ENCODE measurements at regions not wholly inside any gene's neighbourhood (a gene's known extent, or its start where the extent isn't known, plus 50 kb on each side); places are given as distances from the start of the nearest gene placed in this dataset.

DNA sequence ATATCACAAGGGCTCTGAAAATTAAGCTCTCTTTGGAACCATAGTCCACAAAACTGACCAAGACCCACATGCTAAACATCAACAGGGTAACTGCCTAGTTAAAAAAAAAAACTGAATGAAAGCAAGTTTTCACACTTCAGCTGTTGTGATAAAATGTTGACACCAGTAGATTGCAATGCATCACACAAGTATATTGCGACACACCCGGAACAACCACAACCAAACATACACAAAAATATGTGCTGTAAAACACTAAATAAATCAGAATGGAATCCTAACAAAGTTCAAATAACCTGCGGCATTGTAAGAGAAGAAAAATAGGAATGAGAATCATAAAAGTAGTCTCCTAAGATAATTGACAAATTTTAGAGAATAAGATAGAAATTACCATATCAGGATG, 710.3 kb downstream of the AACS start:
- ChIA-PET CTCF (interaction anchor here (0.5 to 1.2 kb wide), 3 partner anchors 244 to 1467 kb away, joined by 3 to 7 read pairs (median 3); no protein-coding TSS in a partner anchor), POLR2A (interaction anchor here (0.6 to 1.4 kb wide), 2 partner anchors 12 to 611 kb away, joined by 4 read pairs; no protein-coding TSS in a partner anchor)
- Mint-ChIP-seq H3K27me3 (ENCODE audit: insufficient read depth, unreplicated experiment) (no peaks in the 10 kb centered on the region), H3K9me3 (ENCODE audit: unreplicated experiment) (peaks cover 7% of the 10 kb centered on the region), H3K27ac (ENCODE audit: low read depth, unreplicated experiment) (no peak overlapping the region), H3K4me3 (ENCODE audit: unreplicated experiment) (no peak overlapping the region), H3K36me3 (ENCODE audit: insufficient read depth, unreplicated experiment) (no peaks in the 10 kb centered on the region), H3K4me1 (ENCODE audit: insufficient read depth, unreplicated experiment) (no peaks in the 10 kb centered on the region)
- no TSS peak for BruUV-seq (replicated peaks)
- no peak for DNase-seq (ENCODE audit: unreplicated experiment)
- TF ChIP-seq, protein P1, sequence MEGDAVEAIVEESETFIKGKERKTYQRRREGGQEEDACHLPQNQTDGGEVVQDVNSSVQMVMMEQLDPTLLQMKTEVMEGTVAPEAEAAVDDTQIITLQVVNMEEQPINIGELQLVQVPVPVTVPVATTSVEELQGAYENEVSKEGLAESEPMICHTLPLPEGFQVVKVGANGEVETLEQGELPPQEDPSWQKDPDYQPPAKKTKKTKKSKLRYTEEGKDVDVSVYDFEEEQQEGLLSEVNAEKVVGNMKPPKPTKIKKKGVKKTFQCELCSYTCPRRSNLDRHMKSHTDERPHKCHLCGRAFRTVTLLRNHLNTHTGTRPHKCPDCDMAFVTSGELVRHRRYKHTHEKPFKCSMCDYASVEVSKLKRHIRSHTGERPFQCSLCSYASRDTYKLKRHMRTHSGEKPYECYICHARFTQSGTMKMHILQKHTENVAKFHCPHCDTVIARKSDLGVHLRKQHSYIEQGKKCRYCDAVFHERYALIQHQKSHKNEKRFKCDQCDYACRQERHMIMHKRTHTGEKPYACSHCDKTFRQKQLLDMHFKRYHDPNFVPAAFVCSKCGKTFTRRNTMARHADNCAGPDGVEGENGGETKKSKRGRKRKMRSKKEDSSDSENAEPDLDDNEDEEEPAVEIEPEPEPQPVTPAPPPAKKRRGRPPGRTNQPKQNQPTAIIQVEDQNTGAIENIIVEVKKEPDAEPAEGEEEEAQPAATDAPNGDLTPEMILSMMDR (IDR thresholded peaks at IDR 0.05; ENCODE audit: unreplicated experiment), result no peak
- intact Hi-C loops (cut with micrococcal nuclease), result no loop called here

DNA sequence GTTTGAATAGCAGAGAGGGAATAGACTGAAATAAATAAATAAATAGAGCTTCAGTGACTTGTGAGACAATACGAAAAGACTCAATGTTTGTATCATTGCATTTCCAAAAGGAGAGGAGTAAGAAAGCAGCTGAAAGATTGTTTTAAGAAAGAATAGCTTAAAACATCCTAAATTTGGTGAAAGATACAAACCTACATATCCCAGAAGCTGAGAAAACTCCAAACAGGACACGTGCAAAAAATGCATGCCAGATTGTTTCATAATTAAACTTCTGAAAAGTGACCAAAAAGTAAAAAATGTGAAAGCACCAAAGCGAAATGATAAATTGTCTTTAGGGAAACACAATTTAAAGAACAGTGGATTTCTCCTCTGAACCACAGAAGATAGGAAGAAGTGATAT, 711.0 kb downstream of the AACS start:
- no TSS peak for BruUV-seq (replicated peaks)
- H3K4me1 Mint-ChIP-seq (ENCODE audit: insufficient read depth, unreplicated experiment), result no peaks in the 10 kb centered on the region

DNA sequence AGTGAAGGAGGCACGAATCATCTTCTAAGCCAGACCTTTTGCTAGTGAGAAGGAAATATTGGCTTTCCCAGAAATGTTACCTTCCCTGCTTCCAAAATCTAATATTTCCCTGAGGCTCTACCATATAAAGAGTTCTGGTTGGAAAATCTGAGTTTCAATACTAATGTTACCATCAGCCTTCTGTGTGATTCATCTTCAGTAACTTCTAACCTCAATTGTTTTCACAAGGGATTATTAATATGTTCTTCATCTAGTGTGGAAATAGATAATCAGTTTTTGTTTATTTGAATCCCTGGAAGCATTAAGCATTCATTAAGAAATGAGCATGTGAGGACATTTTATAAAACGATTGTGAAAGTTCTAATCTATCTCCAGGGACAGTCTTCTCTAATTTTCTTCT, 720.9 kb downstream of the AACS start:
- no peaks in the 10 kb centered on the region for H3K27me3 Mint-ChIP-seq (ENCODE audit: insufficient read depth, unreplicated experiment)
- BruUV-seq (replicated peaks), result no TSS peak
- no peaks in the 10 kb centered on the region for H3K36me3 Mint-ChIP-seq (ENCODE audit: insufficient read depth, unreplicated experiment)
- intact Hi-C loops (cut with micrococcal nuclease), result no loop called here
- CTCF ChIA-PET, result no interaction called here
- POLR2A ChIA-PET, result no interaction called here
- no peak overlapping the region for H3K27ac Mint-ChIP-seq (ENCODE audit: low read depth, unreplicated experiment)
- H3K4me1 Mint-ChIP-seq (ENCODE audit: insufficient read depth, unreplicated experiment), result no peaks in the 10 kb centered on the region
- DNase-seq (ENCODE audit: unreplicated experiment), result no peak
- no peak overlapping the region for H3K4me3 Mint-ChIP-seq (ENCODE audit: unreplicated experiment)
- TF ChIP-seq, protein P1 (IDR thresholded peaks at IDR 0.05; ENCODE audit: unreplicated experiment), result no peak
- H3K9me3 Mint-ChIP-seq (ENCODE audit: unreplicated experiment), result peaks cover 18% of the 10 kb centered on the region

More for the DNA sequence above, 711.0 kb downstream of the AACS start:
- intact Hi-C loops (cut with micrococcal nuclease), result no loop called here
- Mint-ChIP-seq H3K27me3 (ENCODE audit: insufficient read depth, unreplicated experiment) (no peaks in the 10 kb centered on the region), H3K36me3 (ENCODE audit: insufficient read depth, unreplicated experiment) (no peaks in the 10 kb centered on the region), H3K27ac (ENCODE audit: low read depth, unreplicated experiment) (no peak overlapping the region), H3K9me3 (ENCODE audit: unreplicated experiment) (peaks cover 7% of the 10 kb centered on the region), H3K4me3 (ENCODE audit: unreplicated experiment) (no peak overlapping the region)
- no peak for DNase-seq (ENCODE audit: unreplicated experiment)
- ChIA-PET POLR2A (interaction anchor here (1.4 kb wide), 1 partner anchor 11 kb away, joined by 4 read pairs; no protein-coding TSS in a partner anchor), CTCF (interaction anchor here (1.2 kb wide), 1 partner anchor 245 kb away, joined by 7 read pairs; no protein-coding TSS in a partner anchor)
- TF ChIP-seq, protein P1 (IDR thresholded peaks at IDR 0.05; ENCODE audit: unreplicated experiment), result no peak

DNA sequence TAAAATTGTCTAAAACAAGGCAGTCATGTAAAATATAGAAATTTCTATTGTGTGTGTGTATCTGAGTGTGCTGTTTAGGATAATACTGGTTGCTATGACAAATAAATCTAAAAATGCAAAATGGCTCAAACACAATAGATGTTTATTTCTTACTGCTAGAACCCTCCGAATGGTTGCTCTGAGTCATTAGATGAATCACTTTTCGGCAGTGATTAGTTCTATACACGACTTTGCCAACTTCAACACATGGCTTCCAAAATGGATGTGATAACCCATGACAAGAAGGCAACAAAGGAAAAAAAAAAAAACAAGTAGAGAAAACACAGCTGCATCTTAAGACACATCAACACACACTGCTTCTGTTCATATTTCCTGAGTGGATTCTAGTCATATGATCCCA, 729.2 kb downstream of the AACS start:
- Mint-ChIP-seq H3K9me3 (ENCODE audit: unreplicated experiment) (peaks cover 29% of the 10 kb centered on the region), H3K4me1 (ENCODE audit: insufficient read depth, unreplicated experiment) (no peaks in the 10 kb centered on the region), H3K27me3 (ENCODE audit: insufficient read depth, unreplicated experiment) (no peaks in the 10 kb centered on the region), H3K4me3 (ENCODE audit: unreplicated experiment) (no peak overlapping the region), H3K36me3 (ENCODE audit: insufficient read depth, unreplicated experiment) (no peaks in the 10 kb centered on the region), H3K27ac (ENCODE audit: low read depth, unreplicated experiment) (no peak overlapping the region)
- peak; percentile 57 for DNase-seq (ENCODE audit: unreplicated experiment)
- intact Hi-C loops (cut with micrococcal nuclease), result no loop called here
- no TSS peak for BruUV-seq (replicated peaks)
- TF ChIP-seq, protein P1 (IDR thresholded peaks at IDR 0.05; ENCODE audit: unreplicated experiment), result no peak
- CTCF ChIA-PET, result interaction anchor here (0.5 to 1.8 kb wide), 3 partner anchors 14 to 592 kb away, joined by 3 to 6 read pairs (median 4); no protein-coding TSS in a partner anchor
- POLR2A ChIA-PET, result no interaction called here
